H1 (cell line): ENCODE measurements at regions not wholly inside any gene's neighbourhood (a gene's known extent, or its start where the extent isn't known, plus 50 kb on each side); places are given as distances from the start of the nearest gene placed in this dataset.

Experiments used
- BCL11A ChIP-seq, 2 experiments: IDR thresholded peaks; one replicate each; pipeline ENCODE4 v1.6.1; 2011; ENCODE audit warnings: low read depth in 2 of 2, low read length in 2 of 2, mild to moderate bottlenecking in 2 of 2
- JUND ChIP-seq: IDR thresholded peaks from 2 replicates; pipeline ENCODE4 v1.6.1; 2011; ENCODE audit warnings: mild to moderate bottlenecking, improper control_type of control experiment, low read length
- POLR2A ChIP-seq, 2 experiments: IDR thresholded peaks; 1 replicate in 1 of 2; 2 replicates in 1 of 2; pipeline ENCODE4 v1.6.1; 2011; ENCODE audit warnings: low read depth in 2 of 2, low read length in 2 of 2, mild to moderate bottlenecking in 2 of 2; ENCODE audit errors: control extremely low read depth in 1 of 2
- POLR2AphosphoS5 ChIP-seq: IDR thresholded peaks from 2 replicates; pipeline ENCODE4 v1.6.1; 2011; ENCODE audit warnings: low read depth, low read length
- TBP ChIP-seq: IDR thresholded peaks from 2 replicates; pipeline ENCODE4 v1.6.1; 2011; ENCODE audit warnings: low read depth, low read length, improper control_type of control experiment
- TF ChIP-seq, protein P1 (sequence below), 3 experiments: IDR thresholded peaks; 1 replicate in 2 of 3; 2 replicates in 1 of 3; pipeline versions ENCODE4 v1.5.1 to v1.6.1; 2011; ENCODE audit warnings: low read length in 3 of 3, mild to moderate bottlenecking in 3 of 3, inconsistent platforms in 2 of 3, low read depth in 1 of 3, moderate library complexity in 1 of 3; ENCODE audit not compliant: insufficient read depth in 1 of 3; ENCODE audit errors: control extremely low read depth in 1 of 3
- TF ChIP-seq, protein P2 (sequence below): IDR thresholded peaks from 2 replicates; pipeline ENCODE4 v1.6.1; 2011; ENCODE audit warnings: low read depth, mild to moderate bottlenecking, low read length; ENCODE audit not compliant: insufficient read depth

GRCh38 chr13:59468396-59468795, 695.3 kb downstream of the DIAPH3 start:
- no peak for TF ChIP-seq TBP
- TF ChIP-seq, protein P1, sequence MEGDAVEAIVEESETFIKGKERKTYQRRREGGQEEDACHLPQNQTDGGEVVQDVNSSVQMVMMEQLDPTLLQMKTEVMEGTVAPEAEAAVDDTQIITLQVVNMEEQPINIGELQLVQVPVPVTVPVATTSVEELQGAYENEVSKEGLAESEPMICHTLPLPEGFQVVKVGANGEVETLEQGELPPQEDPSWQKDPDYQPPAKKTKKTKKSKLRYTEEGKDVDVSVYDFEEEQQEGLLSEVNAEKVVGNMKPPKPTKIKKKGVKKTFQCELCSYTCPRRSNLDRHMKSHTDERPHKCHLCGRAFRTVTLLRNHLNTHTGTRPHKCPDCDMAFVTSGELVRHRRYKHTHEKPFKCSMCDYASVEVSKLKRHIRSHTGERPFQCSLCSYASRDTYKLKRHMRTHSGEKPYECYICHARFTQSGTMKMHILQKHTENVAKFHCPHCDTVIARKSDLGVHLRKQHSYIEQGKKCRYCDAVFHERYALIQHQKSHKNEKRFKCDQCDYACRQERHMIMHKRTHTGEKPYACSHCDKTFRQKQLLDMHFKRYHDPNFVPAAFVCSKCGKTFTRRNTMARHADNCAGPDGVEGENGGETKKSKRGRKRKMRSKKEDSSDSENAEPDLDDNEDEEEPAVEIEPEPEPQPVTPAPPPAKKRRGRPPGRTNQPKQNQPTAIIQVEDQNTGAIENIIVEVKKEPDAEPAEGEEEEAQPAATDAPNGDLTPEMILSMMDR (IDR thresholded peaks at IDR 0.05; ENCODE audit: control extremely low read depth in 1 of 3, insufficient read depth in 1 of 3, low read depth in 1 of 3, low read length in 3 of 3) = no peak
- TF ChIP-seq JUND = no peak
- no peak for TF ChIP-seq POLR2A (IDR thresholded peaks at IDR 0.05; ENCODE audit: control extremely low read depth in 1 of 2, low read depth in 2 of 2, low read length in 2 of 2)
- TF ChIP-seq BCL11A (IDR thresholded peaks at IDR 0.05; ENCODE audit: low read depth in 2 of 2, low read length in 2 of 2) = no peak
- no peak for TF ChIP-seq POLR2AphosphoS5
- TF ChIP-seq, protein P2, sequence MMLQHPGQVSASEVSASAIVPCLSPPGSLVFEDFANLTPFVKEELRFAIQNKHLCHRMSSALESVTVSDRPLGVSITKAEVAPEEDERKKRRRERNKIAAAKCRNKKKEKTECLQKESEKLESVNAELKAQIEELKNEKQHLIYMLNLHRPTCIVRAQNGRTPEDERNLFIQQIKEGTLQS = no peak
